ENCODE measurements at regions not wholly inside any gene's neighbourhood (a gene's known extent, or its start where the extent isn't known, plus 50 kb on each side); places are given as distances from the start of the nearest gene placed in this dataset.
"Not testable (repeated sequence)": the region's sequence is repeated elsewhere in the genome, so short reads cannot be mapped to it uniquely, and the experiment has no call there.

DNA sequence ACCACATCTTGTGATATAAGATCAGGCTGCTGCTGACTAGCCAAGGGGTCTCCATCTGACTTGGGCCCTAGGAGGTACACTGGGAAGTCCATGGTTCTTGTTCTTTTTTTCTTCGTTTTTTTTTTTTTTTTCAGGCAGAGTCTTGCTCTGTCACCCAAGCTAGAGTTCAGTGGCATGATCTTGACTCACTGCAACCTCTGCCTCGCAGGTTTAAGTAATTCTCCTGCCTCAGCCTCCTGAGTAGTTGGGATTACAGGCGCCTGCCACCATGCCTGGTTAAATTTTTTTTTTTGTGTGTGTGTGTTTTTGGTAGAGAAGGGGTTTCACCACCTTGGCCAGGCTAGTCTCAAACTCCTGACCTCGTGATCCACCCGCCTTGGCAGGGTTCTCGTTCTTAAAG, 178.2 kb downstream of the RMST start:
- no peak for TF ChIP-seq SUZ12 (IDR thresholded peaks at IDR 0.05; ENCODE audit: extremely low read depth, insufficient read depth, insufficient read length)
- no peak for TF ChIP-seq YY1 (IDR thresholded peaks at IDR 0.05; ENCODE audit: insufficient read depth, insufficient read length)
- Histone ChIP-seq H3K36me3 (ENCODE audit: insufficient read depth, insufficient read length, low read length) (no peaks in the 10 kb centered on the region), H3K27me3 (ENCODE audit: insufficient read depth, insufficient read length) (no peaks in the 10 kb centered on the region), H3K9me3 (ENCODE audit: insufficient read depth, low read length) (no peaks in the 10 kb centered on the region), H3K4me3 (ENCODE audit: insufficient read length, low read depth) (no peak overlapping the region), H3K4me1 (ENCODE audit: insufficient read depth, insufficient read length) (no peaks in the 10 kb centered on the region), H3K9ac (ENCODE audit: insufficient read length, low read depth) (no peak overlapping the region)
- no peak for DNase-seq (ENCODE audit: low read depth, low spot score)

DNA sequence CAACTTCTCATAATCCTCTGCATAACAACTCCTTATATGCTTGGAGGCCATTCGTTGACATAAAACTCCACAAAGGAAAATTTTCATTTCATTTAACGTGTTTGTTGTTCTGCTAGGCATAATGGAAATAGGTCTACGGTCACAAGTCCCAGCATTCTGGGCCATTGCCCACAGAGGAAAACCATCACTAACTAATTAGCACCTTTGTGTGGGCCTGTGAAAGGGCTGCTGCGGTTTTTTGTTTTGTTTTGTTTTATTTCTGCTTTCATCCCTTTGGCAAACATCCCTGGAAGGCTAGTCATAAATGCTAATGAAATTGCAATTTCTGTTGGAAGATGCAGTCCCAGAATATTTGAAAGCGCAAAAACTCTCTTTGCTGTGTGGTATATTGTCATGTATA, 180.3 kb downstream of the RMST start:
- H3K36me3 ChIP-seq (ENCODE audit: insufficient read depth, insufficient read length, low read length) = no peaks in the 10 kb centered on the region
- H3K9ac ChIP-seq (ENCODE audit: insufficient read length, low read depth) = no peak overlapping the region
- TF ChIP-seq ZNF274 (IDR thresholded peaks at IDR 0.05; ENCODE audit: low read depth, low read length) (no peak), SUZ12 (IDR thresholded peaks at IDR 0.05; ENCODE audit: extremely low read depth, insufficient read depth, insufficient read length) (no peak), YY1 (IDR thresholded peaks at IDR 0.05; ENCODE audit: insufficient read depth, insufficient read length) (no peak)
- H3K9me3 ChIP-seq (ENCODE audit: insufficient read depth, low read length) = no peaks in the 10 kb centered on the region
- no peak for DNase-seq (ENCODE audit: low read depth, low spot score)
- no peak overlapping the region for H3K4me3 ChIP-seq (ENCODE audit: insufficient read length, low read depth)
- H3K4me1 ChIP-seq (ENCODE audit: insufficient read depth, insufficient read length) = no peaks in the 10 kb centered on the region
- H3K27me3 ChIP-seq (ENCODE audit: insufficient read depth, insufficient read length) = no peaks in the 10 kb centered on the region

DNA sequence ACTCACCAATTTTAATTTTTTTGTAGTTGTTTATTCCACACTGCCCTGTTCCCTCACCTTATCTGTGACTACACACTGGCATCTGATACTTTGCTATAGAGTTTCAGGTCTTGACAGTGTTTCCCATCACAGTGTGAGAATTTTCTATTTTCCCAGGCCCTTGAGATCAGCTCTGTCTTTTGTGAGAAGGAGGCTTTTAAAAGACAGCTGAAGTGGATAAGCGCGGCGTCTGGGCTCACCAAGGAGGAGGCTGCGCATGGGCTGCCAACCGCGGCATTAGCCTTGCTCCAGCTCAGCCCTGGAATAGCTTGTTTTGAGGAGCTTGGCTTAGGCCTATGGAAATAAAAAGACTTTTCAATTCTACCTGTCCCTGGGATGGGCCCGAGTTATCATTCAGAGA, 181.3 kb downstream of the RMST start:
- Histone ChIP-seq H3K36me3 (ENCODE audit: insufficient read depth, insufficient read length, low read length) (no peaks in the 10 kb centered on the region), H3K9me3 (ENCODE audit: insufficient read depth, low read length) (no peaks in the 10 kb centered on the region), H3K4me3 (ENCODE audit: insufficient read length, low read depth) (no peak overlapping the region), H3K4me1 (ENCODE audit: insufficient read depth, insufficient read length) (no peaks in the 10 kb centered on the region), H3K9ac (ENCODE audit: insufficient read length, low read depth) (no peak overlapping the region), H3K27me3 (ENCODE audit: insufficient read depth, insufficient read length) (no peaks in the 10 kb centered on the region)
- TF ChIP-seq YY1 (IDR thresholded peaks at IDR 0.05; ENCODE audit: insufficient read depth, insufficient read length) (no peak), SUZ12 (IDR thresholded peaks at IDR 0.05; ENCODE audit: extremely low read depth, insufficient read depth, insufficient read length) (no peak), ZNF274 (IDR thresholded peaks at IDR 0.05; ENCODE audit: low read depth, low read length) (no peak)
- DNase-seq (ENCODE audit: low read depth, low spot score) = no peak

DNA sequence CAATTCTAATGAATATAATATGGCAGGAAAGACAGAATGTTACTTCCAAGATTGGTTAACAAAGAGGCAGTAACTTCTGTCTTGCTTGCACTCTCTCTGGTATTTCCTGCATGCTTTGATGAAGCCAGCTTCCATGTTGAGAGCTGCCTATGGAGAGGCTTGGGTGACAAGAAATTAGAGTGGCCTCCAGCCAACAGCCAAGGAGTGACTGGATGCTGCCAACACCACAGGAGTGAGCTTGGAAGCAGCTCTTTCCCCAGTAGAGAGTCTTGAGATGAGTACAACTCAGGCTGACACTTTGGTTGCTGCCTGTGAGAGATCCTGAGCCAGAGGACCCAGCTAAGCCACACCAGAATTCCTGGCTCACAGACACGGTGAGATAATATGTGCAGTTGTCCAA, 183.1 kb downstream of the RMST start:
- DNase-seq (ENCODE audit: low read depth, low spot score) = no peak
- TF ChIP-seq ZNF274 (IDR thresholded peaks at IDR 0.05; ENCODE audit: low read depth, low read length) (no peak), SUZ12 (IDR thresholded peaks at IDR 0.05; ENCODE audit: extremely low read depth, insufficient read depth, insufficient read length) (no peak), YY1 (IDR thresholded peaks at IDR 0.05; ENCODE audit: insufficient read depth, insufficient read length) (no peak)
- H3K27me3 ChIP-seq (ENCODE audit: insufficient read depth, insufficient read length) = no peaks in the 10 kb centered on the region
- H3K9me3 ChIP-seq (ENCODE audit: insufficient read depth, low read length) = peaks cover 11% of the 10 kb centered on the region; the same call in 1 of the 2 replicates
- no peak overlapping the region for H3K4me3 ChIP-seq (ENCODE audit: insufficient read length, low read depth)
- no peak overlapping the region for H3K9ac ChIP-seq (ENCODE audit: insufficient read length, low read depth)
- H3K36me3 ChIP-seq (ENCODE audit: insufficient read depth, insufficient read length, low read length) = no peaks in the 10 kb centered on the region
- H3K4me1 ChIP-seq (ENCODE audit: insufficient read depth, insufficient read length) = no peaks in the 10 kb centered on the region

DNA sequence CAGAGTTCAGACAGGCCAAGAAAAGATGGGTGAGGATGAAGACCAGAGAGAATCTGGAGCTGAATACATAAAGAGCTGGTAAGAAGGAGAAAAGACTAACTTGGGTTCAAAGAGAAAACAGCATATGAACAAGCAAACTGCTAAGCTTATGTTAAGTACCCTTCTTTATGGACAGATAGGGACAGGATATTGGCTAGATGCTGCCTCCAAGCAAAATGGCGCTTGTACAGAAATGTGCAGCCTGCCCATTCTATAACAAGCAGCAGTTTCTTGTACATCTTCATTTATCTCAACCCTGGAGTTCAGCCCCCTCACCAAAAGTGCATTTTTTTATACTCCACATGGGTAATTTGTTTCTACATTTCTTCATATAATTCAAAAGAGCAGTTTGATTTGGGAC, 184.5 kb downstream of the RMST start:
- Histone ChIP-seq H3K9ac (ENCODE audit: insufficient read length, low read depth) (no peak overlapping the region), H3K27me3 (ENCODE audit: insufficient read depth, insufficient read length) (no peaks in the 10 kb centered on the region), H3K4me1 (ENCODE audit: insufficient read depth, insufficient read length) (no peaks in the 10 kb centered on the region), H3K4me3 (ENCODE audit: insufficient read length, low read depth) (no peak overlapping the region), H3K36me3 (ENCODE audit: insufficient read depth, insufficient read length, low read length) (no peaks in the 10 kb centered on the region), H3K9me3 (ENCODE audit: insufficient read depth, low read length) (peaks cover 11% of the 10 kb centered on the region; the same call in 1 of the 2 replicates)
- no peak for DNase-seq (ENCODE audit: low read depth, low spot score)
- no peak for TF ChIP-seq ZNF274 (IDR thresholded peaks at IDR 0.05; ENCODE audit: low read depth, low read length)
- TF ChIP-seq YY1 (IDR thresholded peaks at IDR 0.05; ENCODE audit: insufficient read depth, insufficient read length) = no peak
- TF ChIP-seq SUZ12 (IDR thresholded peaks at IDR 0.05; ENCODE audit: extremely low read depth, insufficient read depth, insufficient read length) = no peak

DNA sequence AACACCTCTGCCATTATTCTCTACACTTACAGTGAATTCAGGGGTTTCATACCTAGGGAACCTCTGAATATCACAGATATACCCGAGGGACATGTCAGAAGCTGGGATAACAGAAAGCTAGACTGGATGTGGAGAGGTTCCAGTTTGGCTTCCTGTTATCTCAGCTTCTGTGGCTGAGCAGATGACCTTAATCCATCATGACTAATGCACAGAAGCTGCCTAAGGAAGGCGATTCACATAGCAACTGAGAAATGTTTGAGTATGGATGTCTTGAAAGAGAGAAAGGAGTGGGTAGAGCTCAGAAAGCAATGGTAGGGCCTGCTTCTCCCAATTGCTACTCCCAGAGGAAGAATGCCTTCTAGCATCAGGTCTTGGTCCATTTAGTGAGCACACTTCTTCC, 187.6 kb downstream of the RMST start:
- Histone ChIP-seq H3K4me1 (ENCODE audit: insufficient read depth, insufficient read length) (no peaks in the 10 kb centered on the region), H3K36me3 (ENCODE audit: insufficient read depth, insufficient read length, low read length) (no peaks in the 10 kb centered on the region), H3K4me3 (ENCODE audit: insufficient read length, low read depth) (no peak overlapping the region), H3K9me3 (ENCODE audit: insufficient read depth, low read length) (peaks cover 11% of the 10 kb centered on the region; the same call in 1 of the 2 replicates), H3K27me3 (ENCODE audit: insufficient read depth, insufficient read length) (no peaks in the 10 kb centered on the region), H3K9ac (ENCODE audit: insufficient read length, low read depth) (no peak overlapping the region)
- TF ChIP-seq YY1 (IDR thresholded peaks at IDR 0.05; ENCODE audit: insufficient read depth, insufficient read length) = no peak
- no peak for TF ChIP-seq ZNF274 (IDR thresholded peaks at IDR 0.05; ENCODE audit: low read depth, low read length)
- no peak for DNase-seq (ENCODE audit: low read depth, low spot score)

DNA sequence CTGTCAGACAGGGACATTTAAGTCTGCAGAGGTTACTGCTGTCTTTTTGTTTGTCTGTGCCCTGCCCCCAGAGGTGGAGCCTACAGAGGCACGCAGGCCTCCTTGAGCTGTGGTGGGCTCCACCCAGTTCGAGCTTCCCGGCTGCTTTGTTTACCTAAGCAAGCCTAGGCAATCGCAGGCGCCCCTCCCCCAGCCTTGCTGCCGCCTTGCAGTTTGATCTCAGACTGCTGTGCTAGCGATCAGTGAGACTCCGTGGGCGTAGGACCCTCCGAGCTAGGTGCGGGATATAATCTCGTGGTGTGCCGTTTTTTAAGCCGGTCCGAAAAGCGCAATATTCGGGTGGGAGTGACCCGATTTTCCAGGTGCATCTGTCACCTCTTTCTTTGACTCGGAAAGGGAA, 193.9 kb downstream of the RMST start:
- H3K4me3 ChIP-seq (ENCODE audit: insufficient read length, low read depth); DNase-seq (ENCODE audit: low read depth, low spot score); H3K9ac ChIP-seq (ENCODE audit: insufficient read length, low read depth); H3K27me3 ChIP-seq (ENCODE audit: insufficient read depth, insufficient read length); H3K36me3 ChIP-seq (ENCODE audit: insufficient read depth, insufficient read length, low read length); H3K4me1 ChIP-seq (ENCODE audit: insufficient read depth, insufficient read length): not testable (repeated sequence)
- peaks cover 17% of the 10 kb centered on the region for H3K9me3 ChIP-seq (ENCODE audit: insufficient read depth, low read length)

Measured in NT2/D1 (cell line).